ENCODE measurements at regions not wholly inside any gene's neighbourhood (a gene's known extent, or its start where the extent isn't known, plus 50 kb on each side); places are given as distances from the start of the nearest gene placed in this dataset.

DNA sequence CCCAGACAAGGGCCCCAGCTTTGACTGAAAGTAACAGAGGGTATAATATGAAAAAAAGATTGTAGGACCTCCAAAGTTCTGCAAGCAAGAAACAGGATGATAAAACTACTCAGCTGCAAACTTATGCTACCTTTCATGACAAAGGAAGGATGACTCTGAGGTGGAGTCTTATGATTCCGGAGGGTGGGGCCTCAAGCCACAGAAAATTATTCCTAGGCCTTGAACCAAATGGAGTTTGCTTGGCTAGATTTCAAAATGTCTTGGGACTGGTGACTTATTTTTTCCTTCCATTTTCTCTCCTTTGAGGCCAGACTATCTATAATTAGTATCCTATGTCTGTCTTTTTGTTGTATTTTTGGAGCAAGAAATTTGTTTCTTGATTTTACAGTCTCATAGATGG lies 336.4 kb downstream of the LRIG3 start:
- no peak for DNase-seq

DNA sequence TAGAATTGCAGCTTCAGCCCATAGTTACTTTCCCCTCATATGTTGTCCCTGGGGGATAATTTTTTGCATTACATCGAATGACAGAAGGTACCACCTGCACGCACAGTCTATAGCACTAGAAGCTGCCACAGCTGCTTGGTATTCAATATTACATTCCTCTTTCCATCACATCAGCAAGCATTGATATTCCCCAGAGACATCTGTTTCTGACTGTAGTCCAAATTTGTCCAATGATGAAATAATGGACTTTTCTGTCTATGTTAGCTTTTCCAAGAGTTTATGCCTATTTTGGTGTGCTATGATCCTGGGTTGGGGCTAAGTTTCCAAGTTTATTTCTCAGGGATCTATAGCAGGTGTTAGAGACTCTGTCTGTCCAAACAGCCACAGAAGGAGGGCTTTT lies 335.4 kb downstream of the LRIG3 start:
- DNase-seq: no peak

DNA sequence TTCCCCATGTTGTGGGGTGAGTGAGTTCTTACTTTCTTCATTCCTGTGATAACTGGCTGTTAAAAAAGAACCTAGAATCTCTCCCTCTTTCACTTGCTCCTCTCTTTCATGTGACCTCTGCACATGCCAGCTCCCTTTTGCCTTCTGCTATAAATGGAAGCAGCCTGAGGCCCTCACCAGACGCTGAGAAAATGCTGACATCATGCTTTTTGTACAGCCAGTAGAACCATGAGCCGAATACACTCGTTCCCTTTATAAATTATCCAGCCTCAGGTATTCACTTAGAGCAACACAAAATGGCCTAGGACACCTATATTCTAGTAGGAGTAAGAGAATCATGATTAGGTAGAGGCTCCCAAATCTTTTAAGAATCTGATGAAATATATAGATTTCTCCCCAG lies 333.5 kb downstream of the LRIG3 start:
- no peak for DNase-seq

DNA sequence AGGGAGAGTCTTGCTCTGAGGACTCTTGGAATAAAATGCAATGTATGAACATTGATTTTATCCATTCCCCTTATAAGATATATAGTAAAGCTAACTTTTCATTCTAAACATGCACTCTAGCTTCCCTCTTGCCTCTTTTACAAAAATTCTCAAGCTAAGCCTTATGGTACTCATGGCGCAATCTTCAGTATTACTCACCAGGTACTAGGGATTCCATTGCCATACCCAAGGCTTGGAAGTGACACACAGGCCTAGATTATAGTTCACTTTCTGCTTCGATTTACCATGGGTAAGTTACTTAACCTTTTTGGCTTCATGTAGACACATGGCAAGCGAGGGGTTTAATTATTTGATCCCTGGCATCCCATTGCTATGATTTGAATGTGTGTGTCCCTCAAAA lies 331.5 kb downstream of the LRIG3 start:
- no peak for DNase-seq

DNA sequence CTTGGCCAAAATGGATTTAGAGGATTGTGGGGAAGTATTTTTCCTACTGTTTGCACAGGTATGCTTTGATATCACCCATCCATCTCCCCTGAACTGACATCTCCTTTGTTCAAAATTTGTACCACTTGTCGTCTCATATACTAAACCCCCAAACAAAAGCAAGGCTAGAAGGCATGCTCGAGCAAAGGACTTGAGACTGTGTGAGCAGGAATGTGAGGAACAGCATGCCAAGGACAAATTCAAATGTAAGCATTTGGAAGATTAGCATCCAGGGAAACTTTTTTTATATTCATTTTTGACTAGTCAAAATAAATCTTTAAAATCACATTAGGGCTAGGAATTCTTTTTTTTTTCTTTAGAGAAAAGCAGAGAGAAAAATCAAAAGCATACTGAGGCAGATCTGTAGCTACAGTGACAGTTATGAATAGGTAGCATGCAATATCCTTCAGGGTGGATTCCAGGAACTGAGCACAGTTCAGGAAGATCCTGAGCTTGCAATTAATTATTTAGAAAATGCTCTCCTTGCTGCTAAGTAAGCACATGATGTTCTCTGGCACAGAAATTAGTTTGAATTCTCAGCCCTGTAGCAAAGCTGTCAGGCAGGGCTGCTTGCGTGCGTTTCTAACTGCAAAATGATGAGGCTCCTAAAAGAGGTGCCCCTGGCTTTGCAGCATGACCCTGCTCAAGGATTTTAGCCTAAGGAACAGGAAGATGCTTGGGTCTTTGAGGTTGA lies 327.7 kb downstream of the LRIG3 start:
- DNase-seq: no peak

DNA sequence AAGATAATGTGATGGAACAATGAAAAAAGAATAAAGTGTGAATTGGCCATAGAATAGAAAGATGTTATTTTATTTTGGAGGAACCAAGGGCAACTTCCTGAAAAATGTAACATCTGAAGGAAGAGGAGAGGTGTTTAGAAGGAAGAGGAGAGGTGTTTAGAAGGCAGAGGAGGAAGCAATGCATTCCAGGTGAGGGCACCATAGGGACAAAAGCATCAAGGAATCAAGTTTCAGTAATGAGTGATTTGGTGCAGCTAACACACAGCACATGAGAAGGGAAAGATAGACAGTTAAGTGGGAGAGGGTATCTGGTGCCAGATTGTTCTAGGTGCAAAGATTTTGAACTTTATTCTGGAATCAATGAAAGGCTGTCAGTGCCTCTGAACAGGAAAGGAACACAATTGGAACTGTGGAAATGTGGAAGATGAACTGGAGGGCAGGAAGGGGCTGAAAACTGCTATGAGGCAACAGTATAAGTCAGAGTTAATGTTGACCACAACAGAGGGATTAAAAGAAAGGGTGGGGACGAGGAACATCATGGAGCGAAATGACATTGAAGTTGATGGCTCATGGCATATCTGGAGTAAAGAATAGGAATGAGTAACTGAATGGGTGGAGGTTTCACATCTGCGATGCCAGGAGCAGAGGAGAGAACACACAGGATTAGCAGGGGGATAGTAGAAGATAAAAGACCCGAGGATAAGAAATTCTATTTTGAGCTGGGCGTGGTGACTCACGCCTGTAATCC lies 326.6 kb downstream of the LRIG3 start:
- DNase-seq: no peak

DNA sequence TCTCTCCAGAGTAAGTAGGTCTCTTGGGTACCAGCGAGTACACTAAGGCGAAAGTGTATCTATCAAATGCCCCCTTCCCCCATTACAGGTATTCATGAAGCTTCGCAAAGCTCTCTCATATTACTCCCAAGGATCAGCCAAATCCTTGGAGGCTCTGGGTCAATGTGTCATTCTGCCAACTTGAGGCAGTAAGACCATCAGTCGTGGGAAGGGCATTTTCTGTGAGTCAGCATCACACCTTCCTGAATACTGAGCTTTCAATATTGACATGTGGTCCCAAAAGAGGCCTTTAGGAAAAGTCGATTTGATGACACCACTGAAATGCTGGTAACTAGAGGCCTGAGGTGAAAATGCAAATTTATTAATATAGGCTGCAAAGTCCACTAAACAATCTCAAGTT lies 323.9 kb downstream of the LRIG3 start:
- no peak for DNase-seq

DNA sequence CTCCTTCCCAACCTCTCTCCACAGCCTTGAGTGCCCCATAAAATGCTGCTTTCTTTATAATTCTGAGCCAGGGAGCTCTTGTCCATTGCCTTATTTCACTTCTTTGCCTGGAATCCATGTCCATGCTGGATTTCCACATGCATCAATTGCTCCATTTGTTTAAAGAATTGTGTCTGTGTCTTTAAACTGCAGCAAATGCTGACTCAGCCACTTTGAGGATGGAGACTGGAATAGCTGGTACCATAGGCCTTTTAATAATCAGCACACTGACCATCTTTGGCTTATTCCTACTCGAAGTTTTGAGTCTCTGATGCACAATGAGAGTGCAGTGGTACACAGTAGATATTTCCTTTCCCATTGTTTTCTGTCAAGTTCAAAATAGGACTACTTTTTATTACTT lies 318.8 kb downstream of the LRIG3 start:
- DNase-seq: no peak

DNA sequence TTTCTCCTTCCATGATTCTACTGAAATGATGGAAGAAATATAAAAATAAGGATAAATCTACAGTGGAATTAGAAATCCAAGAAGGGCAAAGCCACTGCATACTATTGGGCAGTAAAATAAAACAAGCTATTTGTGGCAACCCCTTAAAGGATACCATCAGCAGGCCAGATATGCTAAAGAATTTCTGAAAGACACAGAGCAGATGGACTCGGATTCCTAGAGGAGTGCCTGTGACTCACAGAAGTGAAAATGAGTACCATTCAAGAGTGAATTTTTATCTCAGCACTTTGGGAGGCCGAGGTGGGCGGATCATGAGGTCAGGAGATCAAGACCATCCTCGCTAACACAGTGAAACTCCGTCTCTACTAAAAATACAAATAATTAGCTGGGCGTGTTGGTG lies 318.1 kb downstream of the LRIG3 start:
- DNase-seq: no peak

DNA sequence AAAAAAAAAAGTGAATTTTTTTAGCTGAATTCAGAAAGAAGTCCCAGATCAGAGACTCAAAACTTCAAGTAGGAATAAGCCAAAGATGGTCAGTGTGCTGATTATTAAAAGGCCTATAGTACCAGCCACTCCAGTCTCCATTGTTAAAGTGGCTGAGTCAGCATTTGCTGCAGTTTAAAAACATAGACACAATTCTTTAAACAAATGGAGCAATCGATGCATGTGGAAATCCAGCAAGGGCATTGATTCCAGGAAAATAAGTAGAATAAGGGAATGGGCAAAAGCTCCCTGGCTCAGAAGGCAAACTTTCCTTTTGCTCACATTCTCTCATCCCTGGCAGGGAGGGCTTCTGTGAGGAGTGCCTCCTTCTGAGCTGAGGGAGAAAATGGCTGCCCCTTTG lies 317.6 kb downstream of the LRIG3 start:
- no peak for DNase-seq

DNA sequence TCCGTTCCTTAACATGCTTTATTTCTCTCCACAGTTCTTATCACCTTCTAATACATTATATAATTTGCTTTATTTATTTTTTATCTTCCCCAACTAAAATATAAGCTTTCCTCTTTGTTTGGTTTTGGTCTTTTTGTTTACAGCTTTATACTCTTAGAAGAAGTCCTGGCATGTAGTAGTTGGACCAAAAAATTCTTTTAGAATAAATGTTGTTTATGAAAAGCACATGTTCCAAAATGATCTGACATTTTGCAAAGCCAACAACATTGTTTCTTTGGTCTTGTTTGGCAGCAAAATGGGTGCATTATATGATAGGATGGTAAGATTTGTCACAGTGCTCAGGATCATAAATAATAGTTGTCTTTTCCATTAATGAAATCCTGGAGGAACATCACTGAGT lies 312.5 kb downstream of the LRIG3 start:
- no peak for DNase-seq

DNA sequence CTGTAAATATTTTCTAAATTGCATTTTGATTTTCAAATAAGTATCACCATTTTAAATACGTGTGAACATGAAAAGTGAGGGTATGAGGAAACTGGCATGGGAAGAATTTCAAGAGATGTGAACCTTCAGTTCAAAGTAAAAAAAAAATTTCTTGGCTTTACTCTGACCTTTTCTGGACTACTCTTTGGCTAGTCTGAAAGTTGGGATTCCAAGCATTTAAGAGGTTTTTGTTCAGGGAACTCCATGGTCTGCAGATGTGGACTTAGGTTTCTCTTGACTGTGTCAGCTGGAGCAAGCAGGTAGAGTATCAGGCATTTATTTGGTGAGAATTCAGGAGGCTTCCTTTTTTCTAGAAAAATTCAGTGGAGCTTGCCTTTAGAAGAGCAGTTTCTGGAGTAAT lies 311.6 kb downstream of the LRIG3 start:
- DNase-seq: no peak

DNA sequence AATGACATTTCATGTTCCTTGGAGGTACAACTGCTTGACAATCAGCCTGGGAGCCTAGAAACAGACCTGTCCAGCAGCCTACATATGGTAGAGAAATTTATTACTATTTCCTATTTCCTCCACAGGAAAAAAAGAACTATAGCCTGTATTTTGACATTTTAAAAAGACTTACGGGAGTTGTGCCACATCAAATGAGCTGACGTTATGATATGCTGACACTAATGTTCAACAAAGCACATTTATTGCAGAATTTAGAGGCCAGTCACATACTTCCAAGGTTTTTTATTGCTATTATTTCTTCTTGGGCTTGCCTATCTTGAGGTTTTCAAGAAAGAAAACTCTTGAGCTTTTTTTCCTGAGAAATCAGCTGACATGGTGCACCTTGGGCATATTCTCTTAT lies 305.3 kb downstream of the LRIG3 start:
- DNase-seq: no peak

DNA sequence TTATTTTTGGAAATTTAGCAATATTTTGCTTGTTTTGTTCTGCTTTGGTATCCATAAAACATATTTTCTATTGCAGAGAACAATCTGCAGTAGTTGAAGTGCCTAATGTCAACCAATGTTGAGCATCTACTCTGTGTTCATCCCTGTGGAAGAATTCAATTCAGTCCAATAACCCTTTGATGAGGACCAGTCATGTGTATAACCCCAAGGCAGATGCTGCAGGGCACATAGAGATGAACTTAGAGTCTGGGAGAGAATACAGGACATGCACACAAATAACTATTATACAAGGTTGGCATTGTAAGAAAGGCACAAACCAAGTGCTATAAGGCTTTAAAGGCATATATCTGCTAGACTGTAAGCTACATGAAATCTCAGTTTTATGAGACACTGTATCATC lies 304.7 kb downstream of the LRIG3 start:
- DNase-seq: no peak

DNA sequence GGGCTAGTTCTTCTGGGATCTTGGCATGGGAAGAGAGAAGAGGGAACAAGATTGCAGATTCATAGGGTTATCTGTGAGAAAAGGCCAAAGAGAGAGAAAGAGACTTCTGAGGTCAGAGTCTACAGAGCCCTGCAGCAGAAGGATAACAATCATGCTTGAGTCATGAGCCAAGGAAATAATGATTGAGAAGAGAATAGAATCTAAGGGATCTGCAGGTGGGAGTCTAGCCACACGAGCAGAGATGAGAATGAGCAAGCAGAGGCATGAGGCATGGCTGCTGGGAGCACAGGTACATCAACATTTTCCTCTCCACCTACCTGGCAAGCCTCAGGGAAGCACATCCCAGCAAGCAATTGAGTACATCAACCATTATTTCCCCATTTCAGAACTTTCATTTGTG lies 303.7 kb downstream of the LRIG3 start:
- no peak for DNase-seq

DNA sequence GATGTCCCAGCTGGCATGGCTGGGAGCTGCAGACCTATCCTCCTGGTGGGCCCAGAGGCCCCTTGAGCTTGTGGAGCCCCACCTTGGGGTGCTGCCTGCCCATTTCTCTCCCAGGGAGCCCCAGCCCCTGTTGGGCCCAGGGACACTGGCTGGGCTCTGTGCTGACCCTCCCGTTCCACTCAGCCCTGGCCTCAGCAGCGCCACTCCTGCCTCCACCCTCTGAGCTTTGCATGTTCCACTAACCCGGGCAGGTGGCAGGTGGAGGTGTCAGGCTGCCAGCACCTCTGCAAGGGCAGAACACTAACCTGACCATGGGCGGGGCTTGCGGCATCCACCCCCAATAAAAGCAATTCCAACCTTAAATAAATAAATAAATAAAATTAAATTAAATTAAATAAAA lies 299.2 kb downstream of the LRIG3 start:
- no peak for DNase-seq

DNA sequence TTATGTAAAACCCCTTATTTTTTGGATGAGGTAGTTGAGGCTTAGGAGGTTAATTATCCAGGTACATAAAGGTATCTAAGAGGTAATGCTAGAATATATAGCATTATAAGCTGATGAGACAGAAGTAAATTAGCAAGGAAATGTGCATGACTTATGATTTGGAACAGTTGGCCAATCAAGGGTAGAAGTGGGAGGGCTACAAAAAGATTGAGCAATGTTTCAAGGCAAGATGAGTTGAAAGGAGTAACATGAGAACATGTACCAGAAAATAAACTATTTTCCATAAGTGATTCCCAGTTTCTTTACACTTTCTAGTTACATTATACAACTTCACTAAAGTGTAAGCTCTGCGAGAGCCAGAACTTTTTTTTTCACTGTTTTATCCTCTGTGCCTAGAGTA lies 290.9 kb downstream of the LRIG3 start:
- no peak for DNase-seq

DNA sequence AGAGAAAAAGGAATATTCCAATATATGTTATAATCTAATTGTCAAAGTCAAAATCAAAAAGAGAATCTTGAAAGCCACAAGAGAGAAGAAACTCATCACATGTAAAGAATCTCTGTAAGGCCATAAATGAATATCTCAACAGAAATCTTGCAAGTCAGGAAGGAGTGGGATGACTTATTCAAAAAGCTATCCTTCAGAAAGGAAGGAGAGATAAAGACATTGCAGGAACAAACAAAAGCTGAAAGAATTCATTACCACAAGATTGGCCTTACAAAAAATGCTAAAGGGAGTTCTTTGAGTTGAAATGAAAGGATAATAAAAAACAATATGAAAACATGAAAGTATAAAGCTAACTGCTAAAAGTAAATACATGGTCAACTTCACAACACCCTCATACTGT lies 286.8 kb downstream of the LRIG3 start:
- DNase-seq: no peak

DNA sequence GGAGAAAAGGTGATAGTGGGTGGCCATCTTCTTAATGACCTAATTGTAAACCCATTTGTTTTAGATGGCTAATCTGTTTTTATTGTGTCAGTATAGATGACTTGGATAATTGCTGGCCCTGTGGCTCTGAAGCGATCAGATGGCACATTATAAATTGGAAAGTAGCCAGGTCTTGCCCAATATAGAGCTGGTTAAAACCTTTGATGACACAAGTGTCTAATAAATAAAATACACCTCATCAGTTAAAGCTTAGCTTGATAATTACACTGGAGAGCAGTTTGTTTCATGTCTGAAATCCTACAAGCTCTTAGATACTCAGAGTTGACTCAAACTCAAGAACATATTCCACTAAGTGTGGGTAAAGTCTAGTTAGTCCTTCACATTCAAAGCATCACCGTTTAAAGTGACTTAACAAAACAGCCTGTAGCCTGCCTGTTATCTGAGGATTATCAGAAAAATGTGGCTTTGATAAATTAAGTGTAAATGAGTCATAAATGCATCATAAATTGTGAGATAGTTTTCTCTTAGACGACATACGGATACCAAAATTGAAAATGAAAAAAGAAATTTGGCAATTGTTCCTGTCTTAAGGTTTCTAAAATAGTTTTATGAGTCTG lies 280.9 kb downstream of the LRIG3 start:
- DNase-seq: no peak

DNA sequence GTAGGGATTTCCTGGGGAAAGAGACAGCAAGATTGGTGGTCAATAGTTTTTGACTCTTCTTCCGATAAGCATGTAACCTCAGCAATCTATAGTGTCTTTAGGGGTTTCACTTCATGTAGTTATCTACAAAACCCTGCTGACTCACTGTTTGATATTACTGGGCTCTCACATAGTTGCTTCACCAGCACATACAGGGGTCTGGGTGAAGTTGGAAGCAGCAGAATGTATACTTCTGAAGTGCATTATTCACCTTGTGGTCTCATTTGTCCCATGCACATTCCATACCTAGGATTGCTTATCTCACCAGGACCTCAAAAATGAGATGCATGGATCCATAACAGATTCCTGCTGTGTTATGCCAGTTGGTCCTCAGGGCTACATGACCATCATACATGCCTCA lies 280.0 kb downstream of the LRIG3 start:
- no peak for DNase-seq

DNA sequence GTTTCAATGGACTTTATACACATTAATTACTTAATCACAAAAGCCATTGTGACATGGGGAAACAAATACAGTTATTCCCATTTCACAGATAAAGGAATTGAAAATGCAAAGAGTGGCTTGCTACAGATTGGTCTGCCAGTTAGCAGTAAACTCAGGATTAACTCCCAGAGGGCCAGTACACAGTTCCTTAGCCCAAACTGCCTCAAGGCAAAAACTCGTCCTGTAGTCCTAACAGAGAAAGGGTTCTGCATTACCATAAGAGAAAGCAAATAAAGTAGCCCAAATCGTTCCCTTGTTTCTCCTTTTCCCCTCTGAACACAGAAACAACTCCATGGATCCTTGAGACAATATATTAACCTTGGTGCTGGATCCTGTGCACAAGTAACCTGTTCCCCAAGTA lies 274.4 kb downstream of the LRIG3 start:
- no peak for DNase-seq

DNA sequence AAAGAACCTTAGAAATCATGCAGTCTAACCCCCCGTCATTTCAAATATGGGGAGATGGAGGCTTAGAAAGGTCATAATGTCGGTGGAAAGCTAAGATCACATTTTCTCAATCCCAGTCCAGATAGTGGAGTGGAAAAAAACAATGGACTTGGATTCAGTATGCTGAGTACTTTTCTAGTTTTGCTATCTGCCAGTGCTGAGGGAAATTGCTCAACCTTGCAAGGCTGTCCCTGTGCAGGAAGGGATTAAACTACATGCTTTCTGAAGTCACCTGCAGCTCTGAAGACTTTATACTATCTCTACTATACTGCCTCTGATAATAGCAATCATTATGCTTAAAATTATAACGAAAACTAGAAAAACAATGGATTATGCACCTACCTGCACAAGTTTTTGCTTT lies 272.8 kb downstream of the LRIG3 start:
- DNase-seq: no peak

DNA sequence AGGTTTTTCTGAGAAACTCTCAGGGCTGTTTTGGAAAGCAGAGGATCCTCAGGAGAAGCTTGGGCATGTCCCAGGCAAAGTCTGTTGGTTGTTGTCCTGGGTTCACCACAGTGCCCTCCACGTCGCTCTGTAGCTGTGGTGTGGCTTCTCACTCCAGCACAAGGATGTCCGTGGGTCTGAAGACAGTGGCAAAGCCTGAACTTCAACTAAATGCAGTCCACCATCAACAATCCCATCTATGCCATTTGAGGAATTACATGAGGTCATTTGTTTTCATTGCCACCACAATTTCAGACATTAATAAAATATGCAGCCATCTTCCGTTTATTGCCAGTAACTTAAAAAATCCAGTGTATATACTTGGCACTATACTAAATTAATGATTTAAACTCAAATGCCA lies 272.1 kb downstream of the LRIG3 start:
- DNase-seq: no peak

DNA sequence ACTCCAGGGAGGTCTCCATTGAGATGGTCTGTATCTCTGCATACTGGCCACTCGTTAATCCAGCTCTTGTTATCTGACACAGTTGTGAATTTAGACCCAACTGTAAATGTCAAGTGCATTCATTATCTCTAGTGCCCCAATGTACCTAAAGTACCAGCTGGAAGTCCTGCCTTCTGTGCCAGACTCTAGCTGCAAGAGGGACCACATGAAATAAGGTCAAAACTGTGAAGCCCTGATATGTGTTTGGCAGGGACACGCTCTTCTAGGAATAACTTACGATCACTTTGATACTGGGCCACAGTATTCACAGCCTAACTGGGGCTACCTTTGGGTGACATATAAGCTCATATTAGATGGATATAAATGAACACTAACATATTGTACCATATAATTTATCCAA lies 268.5 kb downstream of the LRIG3 start:
- no peak for DNase-seq
